Stimulated activated naive CD8-positive, alpha-beta T cell treated with anti-CD3 and anti-CD28 coated beads, Interleukin-15, amount 100 ng/mL, for 72 hours (primary cell): ENCODE measurements at regions not wholly inside any gene's neighbourhood (a gene's known extent, or its start where the extent isn't known, plus 50 kb on each side); places are given as distances from the start of the nearest gene placed in this dataset.

ENCODE experiments used
- ATAC-seq: fragments of 150-1000 bp; cut with Tn5 transposase; 2 replicates; pipeline ENCODE4 v1.10.0; 2021; ENCODE audit warnings: mild to moderate bottlenecking, moderate library complexity
- DNase-seq, 2 donors: peaks; one replicate each; pipeline ENCODE4 v3.0.0; 2021 to 2022
- H3K27ac Mint-ChIP-seq, 2 donors: one replicate each; pipeline ENCODE4 v1.8.0; 2022; ENCODE audit warnings: mild to moderate bottlenecking in 2 of 2, mixed read lengths in 2 of 2, moderate library complexity in 2 of 2
- H3K27me3 Mint-ChIP-seq: one replicate; pipeline ENCODE4 v1.8.0; 2022; ENCODE audit warnings: mixed read lengths
- H3K4me1 Mint-ChIP-seq: one replicate; pipeline ENCODE4 v1.8.0; 2022; ENCODE audit warnings: mild to moderate bottlenecking, mixed read lengths
- H3K4me3 Mint-ChIP-seq, 2 donors: one replicate each; pipeline ENCODE4 v1.8.0; 2022; ENCODE audit warnings: mild to moderate bottlenecking in 2 of 2, mixed read lengths in 2 of 2, moderate library complexity in 1 of 2
- H3K9me3 Mint-ChIP-seq, 2 donors: one replicate each; pipeline ENCODE4 v1.8.0; 2022; ENCODE audit warnings: mixed read lengths in 2 of 2

GRCh38 chr12:12019881-12020280, 50.9 kb upstream of the BCL2L14 start:
- H3K4me3 Mint-ChIP-seq: no peak overlapping the region
- ATAC-seq (no peak), DNase-seq (no peak)
- no peak overlapping the region for H3K27ac Mint-ChIP-seq
- peaks cover 9% of the 10 kb centered on the region for H3K27me3 Mint-ChIP-seq
- H3K4me1 Mint-ChIP-seq: peaks cover 82% of the 10 kb centered on the region
- no peaks in the 10 kb centered on the region for H3K9me3 Mint-ChIP-seq

DNA sequence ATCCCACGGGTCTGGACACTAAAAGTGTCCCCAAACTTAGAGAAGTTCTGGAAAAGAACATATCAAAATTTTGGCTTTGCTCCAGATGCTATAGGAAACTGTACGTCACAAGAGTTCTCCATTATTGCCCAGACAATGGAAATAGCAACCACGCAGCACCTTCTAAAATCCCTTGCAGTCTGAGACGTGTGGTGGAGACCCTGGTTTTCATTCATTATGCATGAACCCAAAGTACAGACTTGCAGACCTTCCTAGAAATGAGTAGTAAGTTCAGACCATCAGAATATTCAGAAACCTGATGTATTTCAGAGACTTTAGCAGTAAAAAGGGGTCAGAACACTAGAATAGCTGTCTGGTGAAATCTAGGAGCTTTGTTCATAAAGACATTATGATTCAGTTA, 50.0 kb upstream of the BCL2L14 start:
- Mint-ChIP-seq H3K4me1 (peaks cover 82% of the 10 kb centered on the region), H3K9me3 (peaks cover 2 to 3% of the 10 kb centered on the region in 2 donors), H3K27me3 (peaks cover 9% of the 10 kb centered on the region), H3K27ac (peak overlapping the region in 1 of 2 donors; percentile 12), H3K4me3 (no peak overlapping the region)
- ATAC-seq: peak; percentile 59
- no peak for DNase-seq
